Left lung (tissue), 4 donors: ENCODE measurements at regions not wholly inside any gene's neighbourhood (a gene's known extent, or its start where the extent isn't known, plus 50 kb on each side); places are given as distances from the start of the nearest gene placed in this dataset.
A peak's percentile ranks its signal among the peaks of the same experiment; 100 is the strongest.
"Not testable (repeated sequence)": the region's sequence is repeated elsewhere in the genome, so short reads cannot be mapped to it uniquely, and the experiment has no call there.

ENCODE experiments used
- ATAC-seq: fragments of 200-7000 bp; cut with Tn5 transposase; one replicate; pipeline ENCODE4 v1.9.1; 2020; ENCODE audit warnings: moderate library complexity
- DNase-seq, 4 donors: peaks; one replicate each; pipeline ENCODE4 v3.0.0-alpha.2; 2013 to 2020
- H3K27ac ChIP-seq, 2 donors: fragments of 200-600 bp; sonication (generic) in 1 of 2; one replicate each; pipeline versions ENCODE4 v1.5.0 to v1.8.0; 2020 to 2021
- H3K27me3 ChIP-seq, 2 donors: fragments of 200-600 bp; sonication (generic) in 1 of 2; one replicate each; pipeline versions ENCODE4 v1.5.0 to v1.8.0; 2020 to 2021
- H3K36me3 ChIP-seq, 2 donors: fragments of 200-600 bp; sonication (generic) in 1 of 2; one replicate each; pipeline versions ENCODE4 v1.5.0 to v1.8.0; 2020 to 2021
- H3K4me1 ChIP-seq, 2 donors: fragments of 200-600 bp; one replicate each; pipeline ENCODE4 v1.8.0; 2021
- H3K4me3 ChIP-seq, 2 donors: fragments of 200-600 bp; sonication (generic) in 1 of 2; one replicate each; pipeline versions ENCODE4 v1.5.0 to v1.8.0; 2020 to 2021; ENCODE audit warnings: mild to moderate bottlenecking in 1 of 2
- H3K9me3 ChIP-seq, 2 donors: fragments of 200-600 bp; sonication (generic) in 1 of 2; one replicate each; pipeline versions ENCODE4 v1.5.0 to v1.8.0; 2020 to 2021
- intact Hi-C, 2 donors: fragments of 100-400 bp; cut with DNase I; formaldehyde crosslinking; loops; one replicate each; pipeline versions ENCODE4 v1.11.2 to v1.14.2; 2022
- TF ChIP-seq, protein P1 (sequence below), 2 donors: fragments of 200-600 bp; sonication (generic) in 1 of 2; IDR thresholded peaks; one replicate each; pipeline versions ENCODE4 v1.5.0 to v1.8.0; 2021; ENCODE audit warnings: antibody characterized with exemption in 2 of 2
- donor health status: DM: no; HTN: yes; CAD: no.
- donor health status: DM: no; HTN: no; CAD: no.

- Histone ChIP-seq H3K4me1 (no peaks in the 10 kb centered on the region), H3K27ac (no peak overlapping the region), H3K4me3 (no peak overlapping the region), H3K36me3 (no peaks in the 10 kb centered on the region), H3K9me3 (no peaks in the 10 kb centered on the region), H3K27me3 (peaks cover 0 to 6% of the 10 kb centered on the region in 2 donors)
- DNase-seq: no peak
- intact Hi-C loops: no loop called here
- TF ChIP-seq, protein P1, sequence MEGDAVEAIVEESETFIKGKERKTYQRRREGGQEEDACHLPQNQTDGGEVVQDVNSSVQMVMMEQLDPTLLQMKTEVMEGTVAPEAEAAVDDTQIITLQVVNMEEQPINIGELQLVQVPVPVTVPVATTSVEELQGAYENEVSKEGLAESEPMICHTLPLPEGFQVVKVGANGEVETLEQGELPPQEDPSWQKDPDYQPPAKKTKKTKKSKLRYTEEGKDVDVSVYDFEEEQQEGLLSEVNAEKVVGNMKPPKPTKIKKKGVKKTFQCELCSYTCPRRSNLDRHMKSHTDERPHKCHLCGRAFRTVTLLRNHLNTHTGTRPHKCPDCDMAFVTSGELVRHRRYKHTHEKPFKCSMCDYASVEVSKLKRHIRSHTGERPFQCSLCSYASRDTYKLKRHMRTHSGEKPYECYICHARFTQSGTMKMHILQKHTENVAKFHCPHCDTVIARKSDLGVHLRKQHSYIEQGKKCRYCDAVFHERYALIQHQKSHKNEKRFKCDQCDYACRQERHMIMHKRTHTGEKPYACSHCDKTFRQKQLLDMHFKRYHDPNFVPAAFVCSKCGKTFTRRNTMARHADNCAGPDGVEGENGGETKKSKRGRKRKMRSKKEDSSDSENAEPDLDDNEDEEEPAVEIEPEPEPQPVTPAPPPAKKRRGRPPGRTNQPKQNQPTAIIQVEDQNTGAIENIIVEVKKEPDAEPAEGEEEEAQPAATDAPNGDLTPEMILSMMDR (IDR thresholded peaks at IDR 0.05): no peak
- ATAC-seq: no peak
Measured at GRCh38 chr21:32867597-32867996, 96.0 kb upstream of the PAXBP1 start.

GRCh38 chr21:32868631-32869454 is 97.3 kb upstream of the PAXBP1 start:
- intact Hi-C loops: no loop called here
- peaks cover 0 to 5% of the 10 kb centered on the region in 2 donors for H3K27me3 ChIP-seq
- H3K36me3 ChIP-seq: no peaks in the 10 kb centered on the region
- H3K4me3 ChIP-seq: no peak overlapping the region
- TF ChIP-seq, protein P1 (IDR thresholded peaks at IDR 0.05): no peak
- H3K27ac ChIP-seq: no peak overlapping the region
- ATAC-seq: no peak
- H3K9me3 ChIP-seq: no peaks in the 10 kb centered on the region
- no peak for DNase-seq
- H3K4me1 ChIP-seq: no peaks in the 10 kb centered on the region

GRCh38 chr21:32869459-32869858 is 97.9 kb upstream of the PAXBP1 start:
- H3K9me3 ChIP-seq: no peaks in the 10 kb centered on the region
- H3K4me3 ChIP-seq: no peak overlapping the region
- ATAC-seq (no peak), DNase-seq (no peak)
- H3K36me3 ChIP-seq: no peaks in the 10 kb centered on the region
- H3K27ac ChIP-seq: no peak overlapping the region
- no peaks in the 10 kb centered on the region for H3K27me3 ChIP-seq
- intact Hi-C loops: no loop called here
- H3K4me1 ChIP-seq: no peaks in the 10 kb centered on the region
- TF ChIP-seq, protein P1 (IDR thresholded peaks at IDR 0.05): no peak

GRCh38 chr21:32876426-32876825 is 104.9 kb upstream of the PAXBP1 start:
- no peak overlapping the region for H3K4me3 ChIP-seq
- H3K27ac ChIP-seq: no peak overlapping the region
- H3K36me3 ChIP-seq: no peaks in the 10 kb centered on the region
- DNase-seq (no peak), ATAC-seq (no peak)
- TF ChIP-seq, protein P1 (IDR thresholded peaks at IDR 0.05): no peak
- no peaks in the 10 kb centered on the region for H3K27me3 ChIP-seq
- no peaks in the 10 kb centered on the region for H3K4me1 ChIP-seq
- H3K9me3 ChIP-seq: no peaks in the 10 kb centered on the region
- intact Hi-C loops: no loop called here

DNA sequence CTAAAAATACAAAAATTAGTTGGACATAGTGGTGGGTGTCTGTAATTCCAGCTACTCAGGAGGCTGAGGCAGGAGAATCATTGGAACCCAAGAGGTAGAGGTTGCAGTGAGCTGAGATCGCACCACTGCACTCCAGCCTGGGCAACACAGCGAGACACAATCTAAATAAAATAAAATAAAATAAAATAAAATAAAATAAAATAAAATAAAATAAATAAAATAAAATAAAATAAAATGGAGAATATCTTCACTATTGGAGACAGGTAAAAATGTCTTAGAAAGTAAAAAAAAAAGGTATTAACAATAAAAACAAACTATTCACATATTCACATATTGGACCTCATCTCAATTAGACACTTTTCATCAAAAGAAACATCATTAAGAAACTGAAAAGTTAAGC is 106.3 kb upstream of the PAXBP1 start:
- DNase-seq, H3K27me3 ChIP-seq, H3K4me1 ChIP-seq, H3K4me3 ChIP-seq, H3K27ac ChIP-seq, H3K36me3 ChIP-seq, ATAC-seq, intact Hi-C loops, H3K9me3 ChIP-seq: not testable (repeated sequence)

- Histone ChIP-seq H3K27me3 (no peaks in the 10 kb centered on the region), H3K4me3 (no peak overlapping the region), H3K36me3 (no peaks in the 10 kb centered on the region), H3K9me3 (no peaks in the 10 kb centered on the region), H3K27ac (no peak overlapping the region), H3K4me1 (no peaks in the 10 kb centered on the region)
- TF ChIP-seq, protein P1 (IDR thresholded peaks at IDR 0.05): no peak
- ATAC-seq: peak; percentile 40
- intact Hi-C loops: no loop called here
- no peak for DNase-seq
Measured at GRCh38 chr21:32878661-32879060, 107.1 kb upstream of the PAXBP1 start.
